CD14-positive monocyte (primary cell): ENCODE measurements at regions not wholly inside any gene's neighbourhood (a gene's known extent, or its start where the extent isn't known, plus 50 kb on each side); places are given as distances from the start of the nearest gene placed in this dataset.

ENCODE experiments used
- DNase-seq, 3 donors: peaks; one replicate each; pipeline ENCODE4 v3.0.0-alpha.2; 2011 to 2022
- H2AFZ ChIP-seq: 2 replicates; pipeline ENCODE4 v1.6.0; 2012; ENCODE audit warnings: mild to moderate bottlenecking, low read depth, low read length, inconsistent platforms; ENCODE audit not compliant: insufficient read depth, poor library complexity, severe bottlenecking
- H3K27ac ChIP-seq, 2 donors: 1 replicate in 1 of 2; 2 replicates in 1 of 2; pipeline ENCODE4 v1.5.1; 2012 to 2013; ENCODE audit warnings: low read length in 2 of 2, control low read depth in 1 of 2, inconsistent platforms in 1 of 2, low read depth in 1 of 2, mild to moderate bottlenecking in 1 of 2
- H3K27me3 ChIP-seq, 2 donors: one replicate each; pipeline versions ENCODE4 v1.6.0 to v1.6.1; 2011 to 2013; ENCODE audit warnings: low read length in 2 of 2; ENCODE audit not compliant: control insufficient read depth in 2 of 2, insufficient read depth in 2 of 2
- H3K36me3 ChIP-seq, 2 donors: replicated peaks in 1 of 2; 1 replicate in 1 of 2; 2 replicates in 1 of 2; pipeline versions ENCODE4 v1.5.1 to v1.6.1; 2012 to 2013; ENCODE audit warnings: low read length in 2 of 2, control low read depth in 1 of 2, inconsistent platforms in 1 of 2, mild to moderate bottlenecking in 1 of 2; ENCODE audit not compliant: insufficient read depth in 2 of 2, control insufficient read depth in 1 of 2
- H3K4me1 ChIP-seq, 2 donors: 1 replicate in 1 of 2; 2 replicates in 1 of 2; pipeline versions ENCODE4 v1.5.1 to v1.6.1; 2012 to 2013; ENCODE audit warnings: low read length in 2 of 2, control low read depth in 1 of 2, inconsistent platforms in 1 of 2, mild to moderate bottlenecking in 1 of 2, moderate library complexity in 1 of 2; ENCODE audit not compliant: insufficient read depth in 2 of 2, control insufficient read depth in 1 of 2
- H3K4me2 ChIP-seq: replicated peaks from 2 replicates; pipeline ENCODE3; 2012; ENCODE audit warnings: low read length, moderate library complexity, mild to moderate bottlenecking; ENCODE audit not compliant: poor library complexity, severe bottlenecking; ENCODE audit errors: extremely low read depth
- H3K4me3 ChIP-seq, 3 experiments: fragments of 200-600 bp in 1 of 3; sonication (generic) in 1 of 3; replicated peaks in 1 of 3; 1 replicate in 2 of 3; 2 replicates in 1 of 3; pipeline ENCODE4 v1.5.1; 2011 to 2013; ENCODE audit warnings: low read length in 3 of 3, mild to moderate bottlenecking in 3 of 3, control low read depth in 2 of 3, low read depth in 2 of 3, inconsistent platforms in 1 of 3, moderate library complexity in 1 of 3
- H3K79me2 ChIP-seq: 2 replicates; pipeline ENCODE4 v1.6.0; 2012; ENCODE audit warnings: mild to moderate bottlenecking, control low read depth, inconsistent platforms, low read length, moderate library complexity; ENCODE audit not compliant: insufficient read depth
- H3K9ac ChIP-seq: 2 replicates; pipeline ENCODE4 v1.6.0; 2017; ENCODE audit warnings: low read length, mild to moderate bottlenecking; ENCODE audit not compliant: insufficient read depth, poor library complexity, severe bottlenecking
- H3K9me3 ChIP-seq, 2 donors: replicated peaks in 1 of 2; 1 replicate in 1 of 2; 2 replicates in 1 of 2; pipeline versions ENCODE4 v1.5.1 to v1.6.1; 2012 to 2013; ENCODE audit warnings: low read length in 2 of 2, control low read depth in 1 of 2; ENCODE audit not compliant: control insufficient read depth in 1 of 2, insufficient read depth in 1 of 2
- H4K20me1 ChIP-seq: 2 replicates; pipeline ENCODE4 v1.6.0; 2012; ENCODE audit warnings: mild to moderate bottlenecking, low read length, control low read depth, moderate library complexity; ENCODE audit not compliant: insufficient read depth
- H3K27ac Mint-ChIP-seq, 7 donors: one replicate each; pipeline ENCODE4 v1.8.0; 2020; ENCODE audit warnings: mild to moderate bottlenecking in 7 of 7, mixed read lengths in 7 of 7, moderate library complexity in 6 of 7, inconsistent platforms in 2 of 7
- H3K27me3 Mint-ChIP-seq, 3 donors: one replicate each; pipeline ENCODE4 v1.8.0; 2021 to 2022; ENCODE audit warnings: low read depth in 3 of 3, mild to moderate bottlenecking in 3 of 3, mixed read lengths in 3 of 3, moderate library complexity in 3 of 3, inconsistent platforms in 1 of 3
- H3K36me3 Mint-ChIP-seq, 2 donors: one replicate each; pipeline ENCODE4 v1.8.0; 2020; ENCODE audit warnings: mixed read lengths in 2 of 2, inconsistent platforms in 1 of 2, mild to moderate bottlenecking in 1 of 2
- H3K4me1 Mint-ChIP-seq: one replicate; pipeline ENCODE4 v1.8.0; 2020; ENCODE audit warnings: mild to moderate bottlenecking, mixed read lengths
- H3K4me3 Mint-ChIP-seq, 2 donors: one replicate each; pipeline ENCODE4 v1.8.0; 2020; ENCODE audit warnings: mild to moderate bottlenecking in 2 of 2, mixed read lengths in 2 of 2, moderate library complexity in 1 of 2
- H3K9me3 Mint-ChIP-seq, 7 donors: one replicate each; pipeline ENCODE4 v1.8.0; 2020 to 2022; ENCODE audit warnings: mixed read lengths in 7 of 7, mild to moderate bottlenecking in 6 of 7, moderate library complexity in 6 of 7, inconsistent platforms in 2 of 7
- WGBS: methylation state at CpG from one replicate; pipeline ENCODE4 v1.1.5; 2013; ENCODE audit warnings: missing lambda C conversion rate; ENCODE audit not compliant: insufficient coverage; 5-methylcytosine and 5-hydroxymethylcytosine counted together
- intact Hi-C, 2 donors: fragments of 100-400 bp; cut with micrococcal nuclease; formaldehyde crosslinking; loops; one replicate each; pipeline versions ENCODE4 v1.15.0 to v1.15.1; 2023
- TF ChIP-seq, protein P1 (sequence below): fragments of 200-600 bp; IDR thresholded peaks from one replicate; pipeline ENCODE4 v1.8.0; 2022; ENCODE audit warnings: antibody characterized with exemption, mild to moderate bottlenecking

GRCh38 chr18:37975446-37975845 lies 409.8 kb upstream of the CELF4 start:
- Histone ChIP-seq H3K9me3 (peaks cover 0 to 7% of the 10 kb centered on the region in 2 donors), H3K79me2 (no peaks in the 10 kb centered on the region), H3K4me1 (no peaks in the 10 kb centered on the region), H3K4me3 (no peak overlapping the region), H3K27me3 (no peaks in the 10 kb centered on the region), H3K4me2 (no peak overlapping the region), H2AFZ (no peak overlapping the region), H3K27ac (no peak overlapping the region), H4K20me1 (no peaks in the 10 kb centered on the region), H3K9ac (no peak overlapping the region), H3K36me3 (no peaks in the 10 kb centered on the region)
- H3K9me3 Mint-ChIP-seq = peaks cover 1 to 12% (median 5%) of the 10 kb centered on the region in 7 donors
- H3K36me3 Mint-ChIP-seq = no peaks in the 10 kb centered on the region
- intact Hi-C loops = no loop called here
- TF ChIP-seq, protein P1, sequence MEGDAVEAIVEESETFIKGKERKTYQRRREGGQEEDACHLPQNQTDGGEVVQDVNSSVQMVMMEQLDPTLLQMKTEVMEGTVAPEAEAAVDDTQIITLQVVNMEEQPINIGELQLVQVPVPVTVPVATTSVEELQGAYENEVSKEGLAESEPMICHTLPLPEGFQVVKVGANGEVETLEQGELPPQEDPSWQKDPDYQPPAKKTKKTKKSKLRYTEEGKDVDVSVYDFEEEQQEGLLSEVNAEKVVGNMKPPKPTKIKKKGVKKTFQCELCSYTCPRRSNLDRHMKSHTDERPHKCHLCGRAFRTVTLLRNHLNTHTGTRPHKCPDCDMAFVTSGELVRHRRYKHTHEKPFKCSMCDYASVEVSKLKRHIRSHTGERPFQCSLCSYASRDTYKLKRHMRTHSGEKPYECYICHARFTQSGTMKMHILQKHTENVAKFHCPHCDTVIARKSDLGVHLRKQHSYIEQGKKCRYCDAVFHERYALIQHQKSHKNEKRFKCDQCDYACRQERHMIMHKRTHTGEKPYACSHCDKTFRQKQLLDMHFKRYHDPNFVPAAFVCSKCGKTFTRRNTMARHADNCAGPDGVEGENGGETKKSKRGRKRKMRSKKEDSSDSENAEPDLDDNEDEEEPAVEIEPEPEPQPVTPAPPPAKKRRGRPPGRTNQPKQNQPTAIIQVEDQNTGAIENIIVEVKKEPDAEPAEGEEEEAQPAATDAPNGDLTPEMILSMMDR = no peak
- WGBS = 100% methylated on average over 1 of the region's 1 CpG
- H3K4me1 Mint-ChIP-seq = no peaks in the 10 kb centered on the region
- no peak overlapping the region for H3K27ac Mint-ChIP-seq
- no peak for DNase-seq
- H3K27me3 Mint-ChIP-seq = peaks cover 0 to 1% (median 0%) of the 10 kb centered on the region in 3 donors
- no peak overlapping the region for H3K4me3 Mint-ChIP-seq

GRCh38 chr18:37967261-37967660 lies 401.7 kb upstream of the CELF4 start:
- Histone ChIP-seq H3K4me3 (no peak overlapping the region), H4K20me1 (no peaks in the 10 kb centered on the region), H3K9ac (no peak overlapping the region), H3K27me3 (no peaks in the 10 kb centered on the region), H2AFZ (no peak overlapping the region), H3K36me3 (no peaks in the 10 kb centered on the region), H3K79me2 (no peaks in the 10 kb centered on the region), H3K27ac (no peak overlapping the region), H3K4me2 (no peak overlapping the region), H3K9me3 (peaks cover 9 to 18% of the 10 kb centered on the region in 2 donors), H3K4me1 (no peaks in the 10 kb centered on the region)
- H3K4me3 Mint-ChIP-seq = no peak overlapping the region
- no peaks in the 10 kb centered on the region for H3K36me3 Mint-ChIP-seq
- H3K9me3 Mint-ChIP-seq = peaks cover 4 to 20% (median 13%) of the 10 kb centered on the region in 7 donors
- TF ChIP-seq, protein P1 = no peak
- H3K27me3 Mint-ChIP-seq = no peaks in the 10 kb centered on the region
- no peak for DNase-seq
- no CpG with 5 or more reads among the region's 1 CpG for WGBS
- no peak overlapping the region for H3K27ac Mint-ChIP-seq
- intact Hi-C loops = no loop called here
- no peaks in the 10 kb centered on the region for H3K4me1 Mint-ChIP-seq
